Trophoblast cell (in vitro differentiated cells and primary cell): ENCODE measurements at regions not wholly inside any gene's neighbourhood (a gene's known extent, or its start where the extent isn't known, plus 50 kb on each side); places are given as distances from the start of the nearest gene placed in this dataset.

ENCODE experiments used
- DNase-seq, 2 donors: peaks; one replicate each; pipeline ENCODE4 v3.0.0-alpha.2; 2016
- H2AFZ ChIP-seq: 2 replicates; pipeline ENCODE4 v1.6.1; 2013; ENCODE audit warnings: low read length, moderate library complexity, mild to moderate bottlenecking; ENCODE audit not compliant: insufficient read depth, poor library complexity
- H2AK5ac ChIP-seq: 2 replicates; pipeline ENCODE4 v1.6.1; 2013; ENCODE audit warnings: mild to moderate bottlenecking, low read length
- H2BK120ac ChIP-seq: 2 replicates; pipeline ENCODE4 v1.6.1; 2013; ENCODE audit warnings: low read length, mild to moderate bottlenecking, moderate library complexity; ENCODE audit not compliant: insufficient read depth, poor library complexity
- H2BK12ac ChIP-seq: 2 replicates; pipeline ENCODE4 v1.6.1; 2013; ENCODE audit warnings: mild to moderate bottlenecking, low read length, moderate library complexity
- H2BK5ac ChIP-seq: 2 replicates; pipeline ENCODE4 v1.6.1; 2013; ENCODE audit warnings: low read length, low read depth, moderate library complexity, mild to moderate bottlenecking; ENCODE audit not compliant: poor library complexity
- H3K14ac ChIP-seq: 2 replicates; pipeline ENCODE4 v1.6.1; 2013; ENCODE audit warnings: mild to moderate bottlenecking, low read length
- H3K18ac ChIP-seq: 2 replicates; pipeline ENCODE4 v1.6.1; 2013; ENCODE audit warnings: mild to moderate bottlenecking, low read length
- H3K23ac ChIP-seq: 2 replicates; pipeline ENCODE4 v1.6.1; 2013; ENCODE audit warnings: low read length
- H3K27ac ChIP-seq: 2 replicates; pipeline ENCODE4 v1.5.1; 2013; ENCODE audit warnings: low read depth, mild to moderate bottlenecking, inconsistent platforms, low read length, moderate library complexity
- H3K27me3 ChIP-seq: 2 replicates; pipeline ENCODE4 v1.6.1; 2013; ENCODE audit warnings: inconsistent platforms, mild to moderate bottlenecking, low read length, moderate library complexity; ENCODE audit not compliant: insufficient read depth
- H3K36me3 ChIP-seq, 2 experiments: 1 replicate in 1 of 2; 2 replicates in 1 of 2; pipeline ENCODE4 v1.6.1; 2013; ENCODE audit warnings: low read length in 2 of 2, mild to moderate bottlenecking in 2 of 2, moderate library complexity in 1 of 2; ENCODE audit not compliant: insufficient read depth in 2 of 2, control insufficient read depth in 1 of 2
- H3K4ac ChIP-seq: 2 replicates; pipeline ENCODE4 v1.6.1; 2013; ENCODE audit warnings: low read depth, mild to moderate bottlenecking, low read length, moderate library complexity
- H3K4me1 ChIP-seq, 2 experiments: 1 replicate in 1 of 2; 2 replicates in 1 of 2; pipeline ENCODE4 v1.6.1; 2013; ENCODE audit warnings: low read length in 2 of 2, mild to moderate bottlenecking in 2 of 2, moderate library complexity in 1 of 2; ENCODE audit not compliant: insufficient read depth in 2 of 2, control insufficient read depth in 1 of 2
- H3K4me2 ChIP-seq: 2 replicates; pipeline ENCODE4 v1.6.1; 2013; ENCODE audit warnings: inconsistent platforms, mild to moderate bottlenecking, low read length, moderate library complexity
- H3K4me3 ChIP-seq: 2 replicates; pipeline ENCODE4 v1.5.1; 2013; ENCODE audit warnings: mild to moderate bottlenecking, low read depth, low read length, inconsistent platforms
- H3K79me1 ChIP-seq: one replicate; pipeline ENCODE4 v1.6.1; 2013; ENCODE audit warnings: low read length
- H3K79me2 ChIP-seq: 2 replicates; pipeline ENCODE4 v1.6.1; 2013; ENCODE audit warnings: low read length, mild to moderate bottlenecking; ENCODE audit not compliant: control insufficient read depth, insufficient read depth, poor library complexity
- H3K9ac ChIP-seq: 2 replicates; pipeline ENCODE4 v1.6.1; 2013; ENCODE audit warnings: mild to moderate bottlenecking, low read length
- H3K9me3 ChIP-seq: 2 replicates; pipeline ENCODE4 v1.6.1; 2013; ENCODE audit warnings: low read depth, mild to moderate bottlenecking, control low read depth, inconsistent platforms, low read length; ENCODE audit not compliant: insufficient read depth
- H4K12ac ChIP-seq: 2 replicates; pipeline ENCODE4 v1.6.1; 2013; ENCODE audit warnings: low read depth, mild to moderate bottlenecking, low read length, moderate library complexity
- H4K8ac ChIP-seq: 2 replicates; pipeline ENCODE4 v1.6.1; 2013; ENCODE audit warnings: low read depth, mild to moderate bottlenecking, low read length, moderate library complexity
- H4K91ac ChIP-seq: one replicate; pipeline ENCODE4 v1.6.1; 2013; ENCODE audit warnings: low read depth, mild to moderate bottlenecking, low read length, moderate library complexity
- WGBS: extraction: QIAGEN DNeasy Blood & Tissue Kit; methylation state at CpG from one replicate; pipeline ENCODE4 v1.1.7; 2013; ENCODE audit warnings: missing lambda C conversion rate; ENCODE audit not compliant: insufficient read length, insufficient coverage; ENCODE audit errors: extremely low coverage; 5-methylcytosine and 5-hydroxymethylcytosine counted together

DNA sequence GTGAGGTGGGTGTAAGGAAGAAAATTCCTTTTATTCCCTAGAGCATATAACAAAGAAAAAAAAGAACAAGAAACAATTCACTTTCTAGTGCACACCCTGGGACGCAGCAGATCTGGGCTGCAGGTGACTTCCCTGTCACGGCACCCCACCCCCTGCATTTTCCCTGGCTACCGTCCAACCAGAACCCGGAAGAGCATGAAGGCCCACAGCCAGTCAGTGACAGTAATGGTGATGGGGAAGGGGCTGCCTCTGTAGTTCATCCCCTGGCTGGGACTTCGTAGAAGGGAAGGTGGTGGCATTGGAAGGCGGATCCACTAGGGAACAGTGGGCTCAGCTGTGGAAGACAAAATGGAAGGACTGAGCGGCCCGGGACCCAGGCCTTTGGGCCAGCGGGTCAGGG lies 236.7 kb downstream of the BUB3 start:
- no peak overlapping the region for H3K4me3 ChIP-seq
- H3K79me1 ChIP-seq = no peaks in the 10 kb centered on the region
- H4K8ac ChIP-seq = no peak overlapping the region
- peaks cover 3% of the 10 kb centered on the region in 2 experiments for H3K4me1 ChIP-seq
- WGBS = no CpG with 5 or more reads among the region's 9 CpGs
- H3K36me3 ChIP-seq = no peaks in the 10 kb centered on the region
- no peak overlapping the region for H2BK5ac ChIP-seq
- H3K9me3 ChIP-seq = peaks cover 16% of the 10 kb centered on the region
- H3K27me3 ChIP-seq = no peaks in the 10 kb centered on the region
- H4K91ac ChIP-seq = no peak overlapping the region
- H3K23ac ChIP-seq = no peak overlapping the region
- H4K12ac ChIP-seq = no peak overlapping the region
- H2BK120ac ChIP-seq = no peak overlapping the region
- no peak overlapping the region for H3K4me2 ChIP-seq
- H3K79me2 ChIP-seq = no peaks in the 10 kb centered on the region
- no peak overlapping the region for H2AFZ ChIP-seq
- DNase-seq = no peak
- H3K9ac ChIP-seq = no peak overlapping the region
- no peak overlapping the region for H3K27ac ChIP-seq
- no peak overlapping the region for H2AK5ac ChIP-seq
- H3K4ac ChIP-seq = no peak overlapping the region
- no peak overlapping the region for H3K14ac ChIP-seq
- no peak overlapping the region for H2BK12ac ChIP-seq
- no peak overlapping the region for H3K18ac ChIP-seq

DNA sequence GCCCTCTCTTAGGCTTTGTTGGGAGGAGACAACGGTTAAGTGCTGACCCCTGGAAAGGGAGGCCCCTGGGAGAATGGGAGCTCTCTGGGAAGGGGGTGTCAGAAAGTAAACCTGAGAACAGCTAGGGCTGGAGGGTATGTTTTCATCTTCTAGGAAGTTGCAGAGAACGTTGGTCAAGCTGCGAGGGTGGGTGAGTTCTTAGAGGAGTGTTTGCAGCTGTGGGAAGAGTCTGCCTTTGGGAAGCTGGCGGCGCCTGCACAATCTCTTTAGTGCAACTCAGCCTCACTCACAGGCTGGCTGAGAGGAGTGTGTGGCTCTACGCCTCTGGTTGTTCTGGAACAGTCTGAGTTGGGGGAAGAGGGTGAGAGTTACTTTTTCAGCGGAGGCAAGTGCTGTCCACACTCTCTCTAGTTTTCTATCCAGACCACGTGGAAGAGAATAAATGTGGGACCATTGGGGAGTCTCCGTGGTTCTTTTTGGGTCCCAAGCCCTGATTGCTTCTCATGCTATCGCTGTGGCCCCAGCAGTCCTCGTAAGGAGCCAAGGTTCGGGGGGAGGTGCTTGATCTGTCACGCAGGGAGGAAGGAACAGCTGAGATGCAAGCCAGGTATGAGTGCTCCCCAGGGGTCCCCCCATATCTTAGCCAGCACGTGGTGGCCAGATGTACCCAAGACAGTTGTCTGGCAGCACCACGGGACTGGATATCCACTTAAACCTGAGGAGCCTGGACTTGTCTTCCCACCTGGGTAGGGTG lies 237.2 kb downstream of the BUB3 start:
- H2BK12ac ChIP-seq = no peak overlapping the region
- DNase-seq = no peak
- H3K14ac ChIP-seq = no peak overlapping the region
- H2BK120ac ChIP-seq = no peak overlapping the region
- no peak overlapping the region for H3K4me2 ChIP-seq
- H2AFZ ChIP-seq = no peak overlapping the region
- no peak overlapping the region for H3K27ac ChIP-seq
- H3K23ac ChIP-seq = no peak overlapping the region
- no peaks in the 10 kb centered on the region for H3K36me3 ChIP-seq
- WGBS = no CpG with 5 or more reads among the region's 15 CpGs
- no peak overlapping the region for H2BK5ac ChIP-seq
- no peak overlapping the region for H3K18ac ChIP-seq
- H3K9ac ChIP-seq = no peak overlapping the region
- peaks cover 3% of the 10 kb centered on the region in 2 experiments for H3K4me1 ChIP-seq
- no peak overlapping the region for H4K8ac ChIP-seq
- peaks cover 19% of the 10 kb centered on the region for H3K9me3 ChIP-seq
- H4K91ac ChIP-seq = no peak overlapping the region
- H3K4me3 ChIP-seq = peak overlapping the region; percentile 21
- no peak overlapping the region for H2AK5ac ChIP-seq
- H3K27me3 ChIP-seq = no peaks in the 10 kb centered on the region
- H3K79me1 ChIP-seq = no peaks in the 10 kb centered on the region
- no peak overlapping the region for H4K12ac ChIP-seq
- no peaks in the 10 kb centered on the region for H3K79me2 ChIP-seq
- H3K4ac ChIP-seq = no peak overlapping the region

DNA sequence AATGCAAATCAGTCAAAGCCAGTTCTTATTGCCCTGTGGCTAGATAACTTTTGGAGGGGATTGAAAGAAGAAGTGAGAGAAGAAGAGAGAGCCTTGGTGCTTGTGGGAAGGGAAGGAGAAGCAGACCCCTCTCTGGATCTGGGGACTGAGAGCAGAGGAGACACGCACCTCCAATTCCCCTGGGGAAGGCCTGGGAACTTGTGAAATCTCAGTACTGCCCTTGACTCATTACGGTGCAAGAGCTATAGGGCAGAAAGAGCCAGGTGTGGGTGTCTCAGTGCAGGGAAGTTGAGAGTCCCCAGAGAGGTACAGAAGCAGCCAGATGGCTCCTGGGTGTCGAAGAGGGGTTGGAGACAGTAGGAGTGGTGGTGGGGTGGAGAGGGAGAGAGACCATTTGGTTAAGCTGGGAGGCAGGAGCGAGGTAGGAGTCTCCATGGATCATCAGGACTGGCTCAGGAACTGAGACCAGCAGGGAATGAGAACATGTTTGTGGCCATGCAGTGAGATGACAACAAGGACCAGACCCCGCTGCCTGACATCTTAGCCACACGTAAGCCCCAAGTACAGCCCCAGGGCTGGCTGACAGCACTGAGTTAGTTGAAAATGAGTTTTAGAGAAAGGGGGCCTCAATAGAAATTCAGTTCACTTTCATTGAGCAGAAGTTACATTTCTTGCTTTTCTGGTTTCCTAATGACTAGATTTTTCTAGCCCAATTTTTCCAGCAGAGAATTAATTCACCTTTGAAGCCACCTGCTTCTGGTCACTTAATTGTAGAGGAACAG lies 238.2 kb downstream of the BUB3 start:
- Histone ChIP-seq H3K79me1 (no peaks in the 10 kb centered on the region), H2AFZ (no peak overlapping the region), H3K79me2 (no peaks in the 10 kb centered on the region), H3K36me3 (no peaks in the 10 kb centered on the region), H2AK5ac (no peak overlapping the region), H2BK5ac (no peak overlapping the region), H3K18ac (no peak overlapping the region), H3K23ac (no peak overlapping the region), H4K91ac (no peak overlapping the region), H2BK120ac (no peak overlapping the region), H2BK12ac (no peak overlapping the region), H4K8ac (no peak overlapping the region), H3K4me1 (peaks cover 3% of the 10 kb centered on the region in 2 experiments), H3K4me3 (no peak overlapping the region), H4K12ac (no peak overlapping the region), H3K4ac (no peak overlapping the region), H3K9ac (no peak overlapping the region), H3K27me3 (no peaks in the 10 kb centered on the region), H3K4me2 (no peak overlapping the region), H3K14ac (no peak overlapping the region), H3K27ac (no peak overlapping the region), H3K9me3 (peaks cover 19% of the 10 kb centered on the region)
- WGBS = no CpG with 5 or more reads among the region's 6 CpGs
- DNase-seq = no peak

DNA sequence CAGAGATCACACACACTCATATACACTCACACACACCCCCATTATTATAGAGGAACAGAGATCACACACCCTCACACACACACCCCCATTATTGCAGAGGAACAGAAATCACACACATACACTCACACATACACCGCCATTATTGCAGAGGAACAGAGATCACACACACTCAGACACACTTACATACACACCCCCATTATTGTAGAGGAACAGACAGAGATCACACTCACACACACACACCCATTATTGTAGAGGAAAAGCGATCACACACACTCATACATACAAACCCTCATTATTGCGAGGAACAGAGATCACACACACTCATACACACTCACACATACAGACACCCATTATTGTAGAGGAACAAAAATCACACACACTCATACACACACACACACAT lies 239.0 kb downstream of the BUB3 start:
- no peak overlapping the region for H2BK5ac ChIP-seq

More for the DNA sequence above, 239.0 kb downstream of the BUB3 start:
- H2BK120ac ChIP-seq = no peak overlapping the region
- peaks cover 3% of the 10 kb centered on the region in 2 experiments for H3K4me1 ChIP-seq
- no peak for DNase-seq
- no CpG with 5 or more reads among the region's 3 CpGs for WGBS
- H3K9me3 ChIP-seq = peaks cover 15% of the 10 kb centered on the region
- no peak overlapping the region for H3K23ac ChIP-seq
- H3K4me2 ChIP-seq = no peak overlapping the region
- no peak overlapping the region for H2AFZ ChIP-seq
- no peak overlapping the region for H3K27ac ChIP-seq
- H3K27me3 ChIP-seq = no peaks in the 10 kb centered on the region
- no peaks in the 10 kb centered on the region for H3K79me2 ChIP-seq
- H4K12ac ChIP-seq = no peak overlapping the region
- no peaks in the 10 kb centered on the region for H3K79me1 ChIP-seq
- no peak overlapping the region for H3K4ac ChIP-seq
- H3K4me3 ChIP-seq = no peak overlapping the region
- no peak overlapping the region for H4K8ac ChIP-seq
- no peak overlapping the region for H4K91ac ChIP-seq
- no peak overlapping the region for H2BK12ac ChIP-seq
- no peak overlapping the region for H2AK5ac ChIP-seq
- H3K9ac ChIP-seq = no peak overlapping the region
- no peak overlapping the region for H3K18ac ChIP-seq
- no peak overlapping the region for H3K14ac ChIP-seq
- H3K36me3 ChIP-seq = no peaks in the 10 kb centered on the region
